ENCODE measurements at regions not wholly inside any gene's neighbourhood (a gene's known extent, or its start where the extent isn't known, plus 50 kb on each side); places are given as distances from the start of the nearest gene placed in this dataset.

- Histone ChIP-seq H4K8ac (replicated peaks; ENCODE audit: insufficient read length, low read depth, low read length) (no peak overlapping the region), H3K4me1 (ENCODE audit: insufficient read depth, low read length) (no peaks in the 10 kb centered on the region)
Observed at GRCh38 chr2:204033611-204034495, 97.3 kb downstream of the ICOS start.

More at GRCh38 chr2:204033611-204034495, 97.3 kb downstream of the ICOS start:
- Histone ChIP-seq H3K79me1 (ENCODE audit: insufficient read depth, low read depth, low read length, poor library complexity, severe bottlenecking) (no peaks in the 10 kb centered on the region), H3K4ac (ENCODE audit: low read depth, low read length) (no peak overlapping the region), H2BK5ac (ENCODE audit: insufficient read length, low read length) (no peak overlapping the region), H3K9me3 (ENCODE audit: control insufficient read depth, low read depth, low read length) (no peaks in the 10 kb centered on the region), H3K9ac (ENCODE audit: extremely low read depth, insufficient read length, low read length) (no peak overlapping the region), H2BK120ac (ENCODE audit: low read depth, low read length, poor library complexity, severe bottlenecking) (no peak overlapping the region), H3K79me2 (ENCODE audit: insufficient read depth, low read length) (no peaks in the 10 kb centered on the region; the same call in 1 of the 2 replicates), H3K56ac (ENCODE audit: insufficient read length, low read depth, low read length) (no peak overlapping the region), H3K14ac (ENCODE audit: insufficient read depth, low read length) (no peak overlapping the region), H4K91ac (ENCODE audit: insufficient read length, low read depth, low read length) (no peak overlapping the region), H3T11ph (ENCODE audit: low read length) (no peak overlapping the region), H3K27ac (ENCODE audit: insufficient read length, low read depth, low read length) (no peak overlapping the region), H2BK15ac (ENCODE audit: low read depth, low read length) (no peak overlapping the region), H2BK12ac (ENCODE audit: insufficient read length, low read depth, low read length) (no peak overlapping the region), H3K27me3 (ENCODE audit: insufficient read depth, low read length) (no peaks in the 10 kb centered on the region), H3K23ac (ENCODE audit: insufficient read length, low read depth, low read length) (no peak overlapping the region), H3K23me2 (ENCODE audit: insufficient read length, low read depth, low read length, poor library complexity, severe bottlenecking) (no peaks in the 10 kb centered on the region), H3K4me2 (ENCODE audit: insufficient read depth, insufficient read length, low read length) (no peak overlapping the region), H2AK5ac (ENCODE audit: insufficient read length, low read length) (no peak overlapping the region), H3K18ac (ENCODE audit: insufficient read length, low read depth, low read length) (no peak overlapping the region), H2BK20ac (ENCODE audit: low read depth, low read length, poor library complexity, severe bottlenecking) (no peak overlapping the region), H4K20me1 (ENCODE audit: control insufficient read depth, insufficient read depth, insufficient read length) (no peaks in the 10 kb centered on the region), H4K5ac (ENCODE audit: insufficient read length, low read depth, low read length) (no peak overlapping the region), H2AFZ (ENCODE audit: low read length) (no peak overlapping the region)
- Mint-ChIP-seq H3K9me3 (no peaks in the 10 kb centered on the region), H3K27ac (no peak overlapping the region), H3K27me3 (ENCODE audit: low read depth) (no peaks in the 10 kb centered on the region), H3K36me3 (ENCODE audit: insufficient read depth in 1 of 3, low read depth in 3 of 3) (no peaks in the 10 kb centered on the region; a peak in 1 of 7 replicates), H3K4me1 (no peaks in the 10 kb centered on the region; a peak in 1 of 4 replicates), H3K4me3 (no peak overlapping the region)
- no peak for DNase-seq
- no CpG with 5 or more reads among the region's 8 CpGs for WGBS (ENCODE audit: extremely low coverage, insufficient read length, low lambda C conversion rate)
- no peak for TF ChIP-seq CTCF (conservative IDR thresholded peaks at IDR 0.05)

Measured in H9 (cell line).